ENCODE measurements at regions not wholly inside any gene's neighbourhood (a gene's known extent, or its start where the extent isn't known, plus 50 kb on each side); places are given as distances from the start of the nearest gene placed in this dataset. TPM values are rescaled to one million over a fixed set of nuclear protein-coding genes. Genes with fewer than 3 reads are reported as not detected.

Small RNAs in the stretch of these regions (small RNA-seq; reads per million reads assigned to genes)
- gene RPS17P11, result not detected

All from fibroblast of the aortic adventitia (primary cell).